ENCODE measurements at regions not wholly inside any gene's neighbourhood (a gene's known extent, or its start where the extent isn't known, plus 50 kb on each side); places are given as distances from the start of the nearest gene placed in this dataset.

- TF ChIP-seq, protein P1, sequence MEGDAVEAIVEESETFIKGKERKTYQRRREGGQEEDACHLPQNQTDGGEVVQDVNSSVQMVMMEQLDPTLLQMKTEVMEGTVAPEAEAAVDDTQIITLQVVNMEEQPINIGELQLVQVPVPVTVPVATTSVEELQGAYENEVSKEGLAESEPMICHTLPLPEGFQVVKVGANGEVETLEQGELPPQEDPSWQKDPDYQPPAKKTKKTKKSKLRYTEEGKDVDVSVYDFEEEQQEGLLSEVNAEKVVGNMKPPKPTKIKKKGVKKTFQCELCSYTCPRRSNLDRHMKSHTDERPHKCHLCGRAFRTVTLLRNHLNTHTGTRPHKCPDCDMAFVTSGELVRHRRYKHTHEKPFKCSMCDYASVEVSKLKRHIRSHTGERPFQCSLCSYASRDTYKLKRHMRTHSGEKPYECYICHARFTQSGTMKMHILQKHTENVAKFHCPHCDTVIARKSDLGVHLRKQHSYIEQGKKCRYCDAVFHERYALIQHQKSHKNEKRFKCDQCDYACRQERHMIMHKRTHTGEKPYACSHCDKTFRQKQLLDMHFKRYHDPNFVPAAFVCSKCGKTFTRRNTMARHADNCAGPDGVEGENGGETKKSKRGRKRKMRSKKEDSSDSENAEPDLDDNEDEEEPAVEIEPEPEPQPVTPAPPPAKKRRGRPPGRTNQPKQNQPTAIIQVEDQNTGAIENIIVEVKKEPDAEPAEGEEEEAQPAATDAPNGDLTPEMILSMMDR (IDR thresholded peaks at IDR 0.05; ENCODE audit: poor library complexity): no peak
- no peak for TF ChIP-seq EZH2 (IDR thresholded peaks at IDR 0.05; ENCODE audit: borderline replicate concordance)
- TF ChIP-seq EZH2phosphoT487 (IDR thresholded peaks at IDR 0.05; ENCODE audit: low read depth, severe bottlenecking, unreplicated experiment): no peak
Measured at GRCh38 chr2:235194836-235195235, 243.0 kb downstream of the SH3BP4 start.

Data from hepatocyte (in vitro differentiated cells).